RWPE2 (cell line): ENCODE measurements at regions not wholly inside any gene's neighbourhood (a gene's known extent, or its start where the extent isn't known, plus 50 kb on each side); places are given as distances from the start of the nearest gene placed in this dataset.
A peak's percentile ranks its signal among the peaks of the same experiment; 100 is the strongest.

ENCODE experiments used
- ATAC-seq: fragments of 200-7000 bp; cut with Tn5 transposase; 3 replicates; pipeline ENCODE4 v1.9.1; 2021; ENCODE audit warnings: low read depth
- DNase-seq: peaks from one replicate; pipeline ENCODE4 v3.0.0-alpha.2; 2020; ENCODE audit warnings: low spot score
- H3K27ac ChIP-seq: fragments of 450-650 bp; 2 replicates; pipeline ENCODE4 v1.5.1; 2017; ENCODE audit warnings: mild to moderate bottlenecking; ENCODE audit not compliant: poor library complexity, severe bottlenecking
- H3K27me3 ChIP-seq: fragments of 250-450 bp; sonication (Bioruptor Pico); 2 replicates; pipeline ENCODE4 v1.5.1; 2021; ENCODE audit warnings: mild to moderate bottlenecking, moderate library complexity; ENCODE audit not compliant: insufficient read depth, poor library complexity, severe bottlenecking
- H3K36me3 ChIP-seq: fragments of 250-450 bp; sonication (Bioruptor Pico); 2 replicates; pipeline ENCODE4 v1.5.1; 2020; ENCODE audit warnings: low read depth, mild to moderate bottlenecking, moderate library complexity
- H3K4me1 ChIP-seq: fragments of 250-450 bp; sonication (Bioruptor Pico); 2 replicates; pipeline ENCODE4 v1.5.1; 2021; ENCODE audit warnings: mild to moderate bottlenecking, moderate library complexity; ENCODE audit not compliant: insufficient read depth, poor library complexity, severe bottlenecking
- H3K4me3 ChIP-seq: fragments of 250-450 bp; sonication (Bioruptor Pico); 2 replicates; pipeline ENCODE4 v1.5.1; 2021; ENCODE audit warnings: mild to moderate bottlenecking, moderate library complexity; ENCODE audit not compliant: severe bottlenecking
- H3K9me3 ChIP-seq: fragments of 250-450 bp; sonication (Bioruptor Pico); 2 replicates; pipeline ENCODE4 v1.5.1; 2021; ENCODE audit warnings: mild to moderate bottlenecking, moderate library complexity; ENCODE audit not compliant: severe bottlenecking
- CTCF ChIP-seq: fragments of 450-650 bp; IDR thresholded peaks from one replicate; pipeline ENCODE4 v1.5.1; 2017; ENCODE audit warnings: mild to moderate bottlenecking, moderate library complexity; ENCODE audit not compliant: poor library complexity, severe bottlenecking

GRCh38 chr7:46123-46829 lies 146.1 kb upstream of the FAM20C start:
- TF ChIP-seq CTCF, result no peak
- no peaks in the 10 kb centered on the region for H3K27me3 ChIP-seq
- no peak for ATAC-seq

GRCh38 chr7:46830-47140 lies 145.6 kb upstream of the FAM20C start:
- H3K9me3 ChIP-seq, result no peaks in the 10 kb centered on the region
- H3K4me3 ChIP-seq, result no peak overlapping the region
- DNase-seq (peak; percentile 33), ATAC-seq (no peak)
- H3K4me1 ChIP-seq, result no peaks in the 10 kb centered on the region
- no peak for TF ChIP-seq CTCF
- no peaks in the 10 kb centered on the region for H3K36me3 ChIP-seq
- no peak overlapping the region for H3K27ac ChIP-seq
- no peaks in the 10 kb centered on the region for H3K27me3 ChIP-seq

More at GRCh38 chr7:46123-46829, 146.1 kb upstream of the FAM20C start:
- DNase-seq, result peak; percentile 23
- Histone ChIP-seq H3K4me1 (no peaks in the 10 kb centered on the region), H3K4me3 (no peak overlapping the region), H3K9me3 (no peaks in the 10 kb centered on the region), H3K36me3 (no peaks in the 10 kb centered on the region), H3K27ac (no peak overlapping the region)

- no peak for ATAC-seq
- Histone ChIP-seq H3K27ac (no peak overlapping the region), H3K9me3 (no peaks in the 10 kb centered on the region), H3K36me3 (no peaks in the 10 kb centered on the region), H3K4me3 (no peak overlapping the region), H3K27me3 (no peaks in the 10 kb centered on the region), H3K4me1 (no peaks in the 10 kb centered on the region)
- DNase-seq, result peak; percentile 8
- TF ChIP-seq CTCF, result no peak
These were observed 140.8 kb upstream of the FAM20C start for GRCh38 chr7:51456-52068.

GRCh38 chr7:52100-52499 lies 140.3 kb upstream of the FAM20C start:
- Histone ChIP-seq H3K9me3 (no peaks in the 10 kb centered on the region), H3K36me3 (no peaks in the 10 kb centered on the region), H3K4me1 (no peaks in the 10 kb centered on the region), H3K27ac (no peak overlapping the region), H3K27me3 (no peaks in the 10 kb centered on the region), H3K4me3 (no peak overlapping the region)
- ATAC-seq (no peak), DNase-seq (no peak)
- no peak for TF ChIP-seq CTCF

GRCh38 chr7:53531-53930 lies 138.8 kb upstream of the FAM20C start:
- ATAC-seq (no peak), DNase-seq (no peak)
- Histone ChIP-seq H3K4me3 (no peak overlapping the region), H3K27me3 (no peaks in the 10 kb centered on the region), H3K36me3 (no peaks in the 10 kb centered on the region), H3K4me1 (no peaks in the 10 kb centered on the region), H3K27ac (no peak overlapping the region), H3K9me3 (no peaks in the 10 kb centered on the region)
- TF ChIP-seq CTCF, result no peak
